ENCODE measurements at regions not wholly inside any gene's neighbourhood (a gene's known extent, or its start where the extent isn't known, plus 50 kb on each side); places are given as distances from the start of the nearest gene placed in this dataset.

GRCh38 chr2:75790121-75790813 is 79.6 kb upstream of the GCFC2 start:
- Histone ChIP-seq H3K4me3 (ENCODE audit: low read depth, low read length) (no peak overlapping the region), H3K27ac (ENCODE audit: extremely low read depth, low read depth, low read length) (no peak overlapping the region), H3K36me3 (ENCODE audit: control insufficient read depth in 2 of 2, insufficient read depth in 1 of 2, low read length in 2 of 2) (no peaks in the 10 kb centered on the region), H3K4me1 (ENCODE audit: control insufficient read depth, insufficient read depth, low read length) (no peaks in the 10 kb centered on the region), H3K9me3 (ENCODE audit: control insufficient read depth, insufficient read depth, low read depth, low read length) (no peaks in the 10 kb centered on the region)
- CTCF ChIA-PET = interaction anchor here (0.9 to 2.6 kb wide), 2 partner anchors 330 to 810 kb away, joined by 3 to 9 read pairs; no protein-coding TSS in a partner anchor
- TF ChIP-seq ZNF76 (tag by site-specific recombination; IDR thresholded peaks at IDR 0.05; ENCODE audit: borderline replicate concordance, low read depth) = no peak
- no peak for TF ChIP-seq PRDM2 (tag by site-specific recombination; IDR thresholded peaks at IDR 0.05; ENCODE audit: borderline replicate concordance)
- no peak for TF ChIP-seq ZNF423 (tag by site-specific recombination; IDR thresholded peaks at IDR 0.05)
- TF ChIP-seq IKZF3 (tag by site-specific recombination; IDR thresholded peaks at IDR 0.05) = no peak
- no peak for TF ChIP-seq SP7 (tag by site-specific recombination; IDR thresholded peaks at IDR 0.05)
- no peak for TF ChIP-seq HOXD13 (CRISPR knock-in tag; IDR thresholded peaks at IDR 0.05; ENCODE audit: borderline replicate concordance)
- no peak for TF ChIP-seq ZNF169 (tag by site-specific recombination; IDR thresholded peaks at IDR 0.05)
- no peak for TF ChIP-seq ZNF354C (tag by site-specific recombination; IDR thresholded peaks at IDR 0.05; ENCODE audit: borderline replicate concordance, low read depth)
- TF ChIP-seq, protein P1, sequence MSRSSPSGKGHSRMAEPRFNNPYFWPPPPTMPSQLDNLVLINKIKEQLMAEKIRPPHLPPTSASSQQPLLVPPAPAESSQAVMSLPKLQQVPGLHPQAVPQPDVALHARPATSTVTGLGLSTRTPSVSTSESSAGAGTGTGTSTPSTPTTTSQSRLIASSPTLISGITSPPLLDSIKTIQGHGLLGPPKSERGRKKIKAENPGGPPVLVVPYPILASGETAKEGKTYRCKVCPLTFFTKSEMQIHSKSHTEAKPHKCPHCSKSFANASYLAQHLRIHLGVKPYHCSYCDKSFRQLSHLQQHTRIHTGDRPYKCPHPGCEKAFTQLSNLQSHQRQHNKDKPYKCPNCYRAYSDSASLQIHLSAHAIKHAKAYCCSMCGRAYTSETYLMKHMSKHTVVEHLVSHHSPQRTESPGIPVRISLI (tag by site-specific recombination; IDR thresholded peaks at IDR 0.05) = no peak
- TF ChIP-seq SALL2 (tag by site-specific recombination; IDR thresholded peaks at IDR 0.05; ENCODE audit: borderline replicate concordance) = no peak
- no peak for TF ChIP-seq ZNF777 (tag by site-specific recombination; IDR thresholded peaks at IDR 0.05; ENCODE audit: borderline replicate concordance)
- POLR2A ChIA-PET = no interaction called here

DNA sequence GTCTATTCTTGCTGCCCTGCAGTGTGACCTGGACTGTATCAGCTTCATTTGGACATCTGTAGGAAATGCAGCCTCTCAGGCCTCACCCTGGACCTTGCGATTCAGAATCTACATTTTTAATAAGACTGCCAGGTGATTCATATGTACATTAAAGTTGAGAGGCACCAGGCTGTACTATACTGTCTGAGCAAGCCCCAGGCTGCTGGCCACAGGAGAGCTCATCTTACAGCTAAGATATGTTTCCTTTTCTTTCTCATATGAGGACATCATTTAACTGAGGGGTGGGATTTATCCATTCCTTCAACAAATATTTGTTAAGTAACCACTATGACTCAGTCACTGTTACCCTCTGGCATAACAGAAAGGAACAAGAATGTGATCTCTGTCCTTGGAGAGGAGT is 78.2 kb upstream of the GCFC2 start:
- no peaks in the 10 kb centered on the region for H3K9me3 ChIP-seq (ENCODE audit: control insufficient read depth, insufficient read depth, low read depth, low read length)
- no peaks in the 10 kb centered on the region for H3K4me1 ChIP-seq (ENCODE audit: control insufficient read depth, insufficient read depth, low read length)
- H3K36me3 ChIP-seq (ENCODE audit: control insufficient read depth in 2 of 2, insufficient read depth in 1 of 2, low read length in 2 of 2) = no peaks in the 10 kb centered on the region
- H3K27ac ChIP-seq (ENCODE audit: extremely low read depth, low read depth, low read length) = no peak overlapping the region
- ChIA-PET CTCF (interaction anchor here (0.5 to 2.6 kb wide), 6 partner anchors 17 to 1836 kb away, joined by 3 to 9 read pairs (median 3); no protein-coding TSS in a partner anchor), POLR2A (no interaction called here)
- H3K4me3 ChIP-seq (ENCODE audit: low read depth, low read length) = no peak overlapping the region
- TF ChIP-seq ZNF211 (tag by site-specific recombination; IDR thresholded peaks at IDR 0.05; ENCODE audit: low read depth) (no peak), ZNF416 (tag by site-specific recombination; IDR thresholded peaks at IDR 0.05) (no peak), HOXC10 (CRISPR knock-in tag; IDR thresholded peaks at IDR 0.05) (no peak), ZNF701 (tag by site-specific recombination; IDR thresholded peaks at IDR 0.05) (no peak), ZNF174 (tag by site-specific recombination; IDR thresholded peaks at IDR 0.05) (no peak), ZNF16 (tag by site-specific recombination; IDR thresholded peaks at IDR 0.05; ENCODE audit: low read depth) (no peak), ZBTB6 (tag by site-specific recombination; IDR thresholded peaks at IDR 0.05) (no peak), ZNF302 (tag by site-specific recombination; IDR thresholded peaks at IDR 0.05; ENCODE audit: low read depth) (no peak), ZNF555 (tag by site-specific recombination; conservative IDR thresholded peaks at IDR 0.05) (no peak), KLF16 (tag by site-specific recombination; IDR thresholded peaks at IDR 0.05) (no peak), AEBP2 (tag by site-specific recombination; IDR thresholded peaks at IDR 0.05; ENCODE audit: borderline replicate concordance) (no peak), ZBTB21 (tag by site-specific recombination; IDR thresholded peaks at IDR 0.05) (no peak), ZNF426 (tag by site-specific recombination; IDR thresholded peaks at IDR 0.05) (no peak), ZNF175 (tag by site-specific recombination; IDR thresholded peaks at IDR 0.05) (no peak), ZNF433 (tag by site-specific recombination; IDR thresholded peaks at IDR 0.05; ENCODE audit: low read depth) (no peak)

Data from HEK293 (cell line).